IMR-90 (cell line): ENCODE measurements at regions not wholly inside any gene's neighbourhood (a gene's known extent, or its start where the extent isn't known, plus 50 kb on each side); places are given as distances from the start of the nearest gene placed in this dataset.
A peak's percentile ranks its signal among the peaks of the same experiment; 100 is the strongest.

Experiments used
- ATAC-seq: fragments of 200-7000 bp; cut with Tn5 transposase; 2 replicates; pipeline ENCODE4 v1.9.1; 2020; ENCODE audit warnings: low read depth, mild to moderate bottlenecking, moderate library complexity
- BruUV-seq: library from RNA; stranded (reverse); fragments of 400-500 nt; replicated peaks from 2 replicates; lab custom pipeline; 2021; lab: Mats Ljungman, UMichigan
- CTCF ChIA-PET: fragments of 300-600 bp; formaldehyde crosslinking; extraction: SDS; loops from one replicate; lab custom pipeline; 2021; ENCODE audit warnings: antibody characterized with exemption; lab: Yijun Ruan, JAX
- POLR2A ChIA-PET: fragments of 300-600 bp; sonication (Branson Sonifier 250); formaldehyde crosslinking; loops from one replicate; lab custom pipeline; 2022; ENCODE audit warnings: antibody characterized with exemption; ENCODE audit not compliant: unreplicated experiment; lab: Charles Lee
- DNase-seq: peaks from one replicate; pipeline ENCODE4 v3.0.0; 2013
- H2AFZ ChIP-seq: replicated peaks from 2 replicates; pipeline ENCODE3; 2013; ENCODE audit warnings: low read length, mild to moderate bottlenecking; ENCODE audit not compliant: poor library complexity
- H2AK5ac ChIP-seq: 2 replicates; pipeline ENCODE4 v1.6.1; 2013; ENCODE audit warnings: low read depth, low read length, inconsistent platforms
- H2AK9ac ChIP-seq: replicated peaks from 2 replicates; pipeline ENCODE3; 2013; ENCODE audit warnings: mild to moderate bottlenecking, low read depth, low read length, moderate library complexity; ENCODE audit not compliant: poor library complexity
- H2BK120ac ChIP-seq: 2 replicates; pipeline ENCODE4 v1.6.1; 2013; ENCODE audit warnings: low read depth, low read length, inconsistent platforms
- H2BK15ac ChIP-seq: 3 replicates; pipeline ENCODE4 v1.6.1; 2013; ENCODE audit warnings: low read depth, low read length, inconsistent platforms
- H2BK20ac ChIP-seq: 2 replicates; pipeline ENCODE4 v1.6.1; 2013; ENCODE audit warnings: low read depth, mild to moderate bottlenecking, inconsistent platforms, low read length, moderate library complexity
- H2BK5ac ChIP-seq: 2 replicates; pipeline ENCODE4 v1.6.1; 2013; ENCODE audit warnings: mild to moderate bottlenecking, low read depth, low read length, inconsistent platforms; ENCODE audit not compliant: poor library complexity, severe bottlenecking
- H3K14ac ChIP-seq: replicated peaks from 2 replicates; pipeline ENCODE4 v1.6.1; 2013; ENCODE audit warnings: low read depth, low read length, inconsistent platforms
- H3K18ac ChIP-seq: 2 replicates; pipeline ENCODE4 v1.6.1; 2013; ENCODE audit warnings: low read depth, low read length, control low read depth
- H3K23ac ChIP-seq: 2 replicates; pipeline ENCODE4 v1.6.1; 2013; ENCODE audit warnings: low read depth, low read length, inconsistent platforms
- H3K27ac ChIP-seq: 2 replicates; pipeline ENCODE4 v1.5.1; 2013; ENCODE audit warnings: mild to moderate bottlenecking, control low read depth, low read length; ENCODE audit not compliant: insufficient read depth
- H3K27me3 ChIP-seq: 2 replicates; pipeline ENCODE4 v1.6.1; 2013; ENCODE audit warnings: low read length; ENCODE audit not compliant: control insufficient read depth, insufficient read depth
- H3K36me3 ChIP-seq: 2 replicates; pipeline ENCODE4 v1.6.1; 2013; ENCODE audit warnings: low read length, mixed read lengths; ENCODE audit not compliant: control insufficient read depth, insufficient read depth
- H3K4ac ChIP-seq: 2 replicates; pipeline ENCODE4 v1.6.1; 2013; ENCODE audit warnings: low read depth, low read length, inconsistent platforms
- H3K4me1 ChIP-seq: 2 replicates; pipeline ENCODE4 v1.6.1; 2013; ENCODE audit warnings: low read length, mixed read lengths; ENCODE audit not compliant: control insufficient read depth, insufficient read depth
- H3K4me2 ChIP-seq: 2 replicates; pipeline ENCODE4 v1.6.1; 2013; ENCODE audit warnings: low read depth, mild to moderate bottlenecking, control low read depth, low read length, moderate library complexity
- H3K4me3 ChIP-seq: 2 replicates; pipeline ENCODE4 v1.5.1; 2013; ENCODE audit warnings: low read depth, mild to moderate bottlenecking, control low read depth, low read length, moderate library complexity; ENCODE audit not compliant: insufficient read depth
- H3K56ac ChIP-seq: 2 replicates; pipeline ENCODE4 v1.6.1; 2013; ENCODE audit warnings: low read length, inconsistent platforms; ENCODE audit not compliant: insufficient read depth; ENCODE audit errors: extremely low read depth
- H3K79me1 ChIP-seq, 2 experiments: 2 replicates each; pipeline ENCODE4 v1.6.1; 2013; ENCODE audit warnings: low read length in 2 of 2, inconsistent platforms in 1 of 2, low read depth in 1 of 2
- H3K9ac ChIP-seq: 2 replicates; pipeline ENCODE4 v1.6.1; 2013; ENCODE audit warnings: low read depth, low read length, control low read depth
- H3K9me1 ChIP-seq: 2 replicates; pipeline ENCODE4 v1.6.1; 2013; ENCODE audit warnings: low read length, inconsistent platforms; ENCODE audit not compliant: insufficient read depth
- H3K9me3 ChIP-seq: 2 replicates; pipeline ENCODE4 v1.6.1; 2013; ENCODE audit warnings: low read length; ENCODE audit not compliant: control insufficient read depth, insufficient read depth
- H4K20me1 ChIP-seq: 2 replicates; pipeline ENCODE4 v1.6.1; 2013; ENCODE audit warnings: low read length, inconsistent platforms; ENCODE audit not compliant: insufficient read depth
- H4K5ac ChIP-seq: 2 replicates; pipeline ENCODE4 v1.6.1; 2013; ENCODE audit warnings: mild to moderate bottlenecking, low read depth, low read length, control low read depth
- H4K8ac ChIP-seq, 2 experiments: 2 replicates each; pipeline ENCODE4 v1.6.1; 2013; ENCODE audit warnings: low read depth in 2 of 2, low read length in 2 of 2, control low read depth in 1 of 2, inconsistent platforms in 1 of 2
- H4K91ac ChIP-seq: 2 replicates; pipeline ENCODE4 v1.6.1; 2013; ENCODE audit warnings: low read depth, low read length, inconsistent platforms; ENCODE audit not compliant: insufficient read depth
- BHLHE40 ChIP-seq: fragments of 150-350 bp; IDR thresholded peaks from 2 replicates; pipeline ENCODE4 v1.6.1; 2016; ENCODE audit warnings: mild to moderate bottlenecking, low read depth, low read length
- CEBPB ChIP-seq: IDR thresholded peaks from 2 replicates; pipeline ENCODE4 v1.6.1; 2012; ENCODE audit warnings: low read depth, low read length, improper control_type of control experiment
- CHD1 ChIP-seq: IDR thresholded peaks from 2 replicates; pipeline ENCODE4 v1.6.1; 2012; ENCODE audit warnings: low read depth, low read length, improper control_type of control experiment
- FOS ChIP-seq: fragments of 150-350 bp; IDR thresholded peaks from 2 replicates; pipeline ENCODE4 v1.6.1; 2016; ENCODE audit warnings: low read depth, low read length
- MAFK ChIP-seq: IDR thresholded peaks from 2 replicates; pipeline ENCODE4 v1.6.1; 2012; ENCODE audit warnings: low read depth, low read length, improper control_type of control experiment
- MXI1 ChIP-seq: IDR thresholded peaks from 2 replicates; pipeline ENCODE4 v1.6.1; 2012; ENCODE audit warnings: low read depth, mild to moderate bottlenecking, low read length, moderate library complexity, borderline replicate concordance
- NFE2L2 ChIP-seq: fragments of 150-350 bp; IDR thresholded peaks from 2 replicates; pipeline ENCODE4 v1.6.1; 2016; ENCODE audit warnings: low read depth, mild to moderate bottlenecking, low read length
- POLR2A ChIP-seq: IDR thresholded peaks from 2 replicates; pipeline ENCODE4 v1.6.1; 2012; ENCODE audit warnings: mild to moderate bottlenecking, low read depth, low read length
- RAD21 ChIP-seq: IDR thresholded peaks from 2 replicates; pipeline ENCODE4 v1.6.1; 2012; ENCODE audit warnings: low read length, improper control_type of control experiment
- RCOR1 ChIP-seq: IDR thresholded peaks from 2 replicates; pipeline ENCODE4 v1.6.1; 2012; ENCODE audit warnings: mild to moderate bottlenecking, low read length, improper control_type of control experiment; ENCODE audit not compliant: insufficient replicate concordance
- RFX5 ChIP-seq: IDR thresholded peaks from 2 replicates; pipeline ENCODE4 v1.8.0; 2012; ENCODE audit warnings: low read depth, mild to moderate bottlenecking, low read length, moderate library complexity
- SMC3 ChIP-seq: fragments of 150-350 bp; IDR thresholded peaks from 2 replicates; pipeline ENCODE4 v1.6.1; 2016; ENCODE audit warnings: low read depth, mild to moderate bottlenecking, antibody characterized with exemption, low read length, moderate library complexity
- WGBS, 2 experiments: methylation state at CpG; one replicate each; pipeline versions ENCODE4 v1.1.5 to v1.1.7; 2013; ENCODE audit warnings: missing lambda C conversion rate in 2 of 2; ENCODE audit not compliant: insufficient read length in 1 of 2; ENCODE audit errors: extremely low coverage in 2 of 2; 5-methylcytosine and 5-hydroxymethylcytosine counted together
- dilution Hi-C: fragments of 300-500 bp; cut with HindIII; formaldehyde crosslinking; loops from one replicate; pipeline ENCODE4 v1.14.3; 2018; ENCODE audit warnings: low sequenced_read_pairs; ENCODE audit not compliant: unreplicated experiment
- in situ Hi-C: fragments of 300-500 bp; cut with MboI; formaldehyde crosslinking; loops from 3 replicates; pipeline ENCODE4 v1.14.3; 2019; ENCODE audit warnings: low sequenced_read_pairs, inconsistent platforms, mixed read lengths
- intact Hi-C: fragments of 100-400 bp; cut with micrococcal nuclease; formaldehyde crosslinking; loops from 2 replicates; pipeline ENCODE4 v1.10.0; 2022
- TF ChIP-seq, protein P1 (sequence below): fragments of 150-350 bp; IDR thresholded peaks from 2 replicates; pipeline ENCODE4 v1.6.1; 2017; ENCODE audit warnings: mild to moderate bottlenecking, antibody characterized with exemption, low read length, low read depth
- TF ChIP-seq, protein P2 (sequence below): conservative IDR thresholded peaks from 2 replicates; pipeline ENCODE4 v1.5.1; 2012; ENCODE audit warnings: mild to moderate bottlenecking, low read depth, low read length, improper control_type of control experiment
- TF ChIP-seq, protein P3 (sequence below): fragments of 150-350 bp; IDR thresholded peaks from 2 replicates; pipeline ENCODE4 v1.6.1; 2016; ENCODE audit warnings: low read depth, mild to moderate bottlenecking, low read length, moderate library complexity, borderline replicate concordance

DNA sequence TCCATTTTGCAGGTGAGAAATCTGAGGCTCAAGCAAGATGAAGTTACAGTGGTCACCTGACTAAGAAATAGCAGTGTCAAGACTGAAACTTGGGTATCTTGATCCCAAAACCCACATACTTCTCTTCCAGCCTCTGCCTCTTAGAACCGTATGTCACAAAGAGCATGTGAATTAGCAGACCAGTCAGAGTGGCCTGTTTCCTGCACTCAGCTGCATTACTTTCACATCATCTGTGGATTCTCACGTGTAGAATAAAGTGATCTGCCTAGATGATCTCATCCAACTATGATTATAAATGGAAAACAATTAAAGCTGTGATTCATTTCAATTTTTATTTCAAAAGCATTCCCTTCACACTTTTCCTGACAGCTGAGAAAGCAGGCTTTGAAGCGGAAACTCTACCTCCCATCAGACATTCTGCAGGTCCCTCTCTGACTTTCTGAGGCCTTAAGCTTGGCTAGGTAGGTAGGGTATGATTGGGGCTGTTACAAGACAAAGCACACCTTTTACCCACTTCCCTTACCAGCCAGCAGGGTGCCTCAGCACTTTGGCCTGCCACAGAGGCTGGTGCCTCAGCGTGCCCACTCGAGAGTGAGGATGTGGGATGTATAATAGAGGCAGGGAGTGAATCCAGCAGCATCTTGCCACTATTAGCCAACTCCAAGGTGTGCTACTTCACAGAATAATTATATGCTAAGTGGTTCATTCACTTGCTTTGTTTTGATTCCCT is 70.2 kb upstream of the PDE1C start:
- dilution Hi-C loops, result no loop called here
- ChIA-PET POLR2A (no interaction called here), CTCF (interaction anchor here (0.6 kb wide), 1 partner anchor 70 kb away, joined by 3 read pairs; no protein-coding TSS in a partner anchor)
- H2BK20ac ChIP-seq, result peak overlapping the region; percentile 21; the same call in 1 of the 2 replicates
- no peak overlapping the region for H3K4me2 ChIP-seq
- H3K14ac ChIP-seq, result no peak overlapping the region
- no peak overlapping the region for H4K91ac ChIP-seq
- H3K9ac ChIP-seq, result no peak overlapping the region
- peak overlapping the region; percentile 13; the same call in 1 of the 2 replicates for H3K18ac ChIP-seq
- BruUV-seq, result no TSS peak
- intact Hi-C loops, result no loop called here
- H3K36me3 ChIP-seq, result no peaks in the 10 kb centered on the region
- 0 out of 2 replicates have a peak, but pooled peaks cover 7% of the 10 kb centered on the region for H3K9me1 ChIP-seq
- H2AK5ac ChIP-seq, result peak overlapping the region; percentile 20; the same call in 1 of the 2 replicates
- no CpG with 5 or more reads among the region's 5 CpGs for WGBS, 2 experiments
- H2BK5ac ChIP-seq, result peak overlapping the region; percentile 28
- no peak overlapping the region for H2BK120ac ChIP-seq
- H2AFZ ChIP-seq, result no peak overlapping the region
- H4K20me1 ChIP-seq, result no peaks in the 10 kb centered on the region
- no peak overlapping the region for H3K56ac ChIP-seq
- H3K79me1 ChIP-seq, result no peaks in the 10 kb centered on the region
- no peaks in the 10 kb centered on the region for H3K27me3 ChIP-seq
- in situ Hi-C loops, result no loop called here
- H4K8ac ChIP-seq, result no peak overlapping the region
- H2BK15ac ChIP-seq, result no peak overlapping the region; the same call in 2 of the 3 replicates
- no peak overlapping the region for H3K4me3 ChIP-seq
- H3K4ac ChIP-seq, result peak overlapping the region; percentile 34; the same call in 1 of the 2 replicates
- no peak overlapping the region for H2AK9ac ChIP-seq
- no peak overlapping the region for H3K27ac ChIP-seq
- H4K5ac ChIP-seq, result no peak overlapping the region; the same call in 1 of the 2 replicates
- H3K4me1 ChIP-seq, result peaks cover 7% of the 10 kb centered on the region
- DNase-seq (no peak), ATAC-seq (no peak)
- H3K23ac ChIP-seq, result no peak overlapping the region
- no peaks in the 10 kb centered on the region for H3K9me3 ChIP-seq
- TF ChIP-seq RAD21 (no peak), RFX5 (no peak), NFE2L2 (no peak), BHLHE40 (no peak), CHD1 (no peak), FOS (no peak), CEBPB (no peak), RCOR1 (no peak), MAFK (no peak), SMC3 (no peak), MXI1 (no peak), POLR2A (no peak)
- TF ChIP-seq, protein P1, sequence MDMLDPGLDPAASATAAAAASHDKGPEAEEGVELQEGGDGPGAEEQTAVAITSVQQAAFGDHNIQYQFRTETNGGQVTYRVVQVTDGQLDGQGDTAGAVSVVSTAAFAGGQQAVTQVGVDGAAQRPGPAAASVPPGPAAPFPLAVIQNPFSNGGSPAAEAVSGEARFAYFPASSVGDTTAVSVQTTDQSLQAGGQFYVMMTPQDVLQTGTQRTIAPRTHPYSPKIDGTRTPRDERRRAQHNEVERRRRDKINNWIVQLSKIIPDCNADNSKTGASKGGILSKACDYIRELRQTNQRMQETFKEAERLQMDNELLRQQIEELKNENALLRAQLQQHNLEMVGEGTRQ, result no peak
- TF ChIP-seq, protein P2, sequence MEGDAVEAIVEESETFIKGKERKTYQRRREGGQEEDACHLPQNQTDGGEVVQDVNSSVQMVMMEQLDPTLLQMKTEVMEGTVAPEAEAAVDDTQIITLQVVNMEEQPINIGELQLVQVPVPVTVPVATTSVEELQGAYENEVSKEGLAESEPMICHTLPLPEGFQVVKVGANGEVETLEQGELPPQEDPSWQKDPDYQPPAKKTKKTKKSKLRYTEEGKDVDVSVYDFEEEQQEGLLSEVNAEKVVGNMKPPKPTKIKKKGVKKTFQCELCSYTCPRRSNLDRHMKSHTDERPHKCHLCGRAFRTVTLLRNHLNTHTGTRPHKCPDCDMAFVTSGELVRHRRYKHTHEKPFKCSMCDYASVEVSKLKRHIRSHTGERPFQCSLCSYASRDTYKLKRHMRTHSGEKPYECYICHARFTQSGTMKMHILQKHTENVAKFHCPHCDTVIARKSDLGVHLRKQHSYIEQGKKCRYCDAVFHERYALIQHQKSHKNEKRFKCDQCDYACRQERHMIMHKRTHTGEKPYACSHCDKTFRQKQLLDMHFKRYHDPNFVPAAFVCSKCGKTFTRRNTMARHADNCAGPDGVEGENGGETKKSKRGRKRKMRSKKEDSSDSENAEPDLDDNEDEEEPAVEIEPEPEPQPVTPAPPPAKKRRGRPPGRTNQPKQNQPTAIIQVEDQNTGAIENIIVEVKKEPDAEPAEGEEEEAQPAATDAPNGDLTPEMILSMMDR, result no peak
- TF ChIP-seq, protein P3, sequence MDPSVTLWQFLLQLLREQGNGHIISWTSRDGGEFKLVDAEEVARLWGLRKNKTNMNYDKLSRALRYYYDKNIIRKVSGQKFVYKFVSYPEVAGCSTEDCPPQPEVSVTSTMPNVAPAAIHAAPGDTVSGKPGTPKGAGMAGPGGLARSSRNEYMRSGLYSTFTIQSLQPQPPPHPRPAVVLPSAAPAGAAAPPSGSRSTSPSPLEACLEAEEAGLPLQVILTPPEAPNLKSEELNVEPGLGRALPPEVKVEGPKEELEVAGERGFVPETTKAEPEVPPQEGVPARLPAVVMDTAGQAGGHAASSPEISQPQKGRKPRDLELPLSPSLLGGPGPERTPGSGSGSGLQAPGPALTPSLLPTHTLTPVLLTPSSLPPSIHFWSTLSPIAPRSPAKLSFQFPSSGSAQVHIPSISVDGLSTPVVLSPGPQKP, result no peak
